ENCODE measurements at regions not wholly inside any gene's neighbourhood (a gene's known extent, or its start where the extent isn't known, plus 50 kb on each side); places are given as distances from the start of the nearest gene placed in this dataset.

DNA sequence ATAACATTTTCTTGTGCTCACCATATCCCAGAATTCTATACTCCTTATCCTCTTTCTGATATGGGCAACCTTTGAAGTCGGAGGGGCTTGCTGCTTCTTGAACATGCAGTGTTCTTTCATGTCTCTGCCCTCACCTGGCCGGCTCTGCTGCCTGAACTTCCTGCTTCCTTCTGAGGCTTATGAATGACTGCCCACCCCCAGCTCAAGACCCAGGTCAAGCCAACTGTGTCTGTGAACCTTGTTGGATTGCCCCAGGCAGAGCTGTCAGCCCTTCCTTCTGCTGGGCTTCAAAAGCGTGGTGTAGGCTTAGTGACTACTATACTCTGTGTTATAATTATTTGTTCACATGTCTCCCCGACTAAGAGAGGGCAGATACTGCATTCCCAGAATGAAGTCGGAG is 506.5 kb downstream of the HS3ST4 start:
- TF ChIP-seq POLR2A (IDR thresholded peaks at IDR 0.05): no peak
- TF ChIP-seq POLR2AphosphoS5 (IDR thresholded peaks at IDR 0.05; ENCODE audit: insufficient read depth in 1 of 2, low read depth in 1 of 2): no peak

Data from vagina (tissue), 2 donors.